OCI-M2 (cell line): ENCODE measurements at regions not wholly inside any gene's neighbourhood (a gene's known extent, or its start where the extent isn't known, plus 50 kb on each side); places are given as distances from the start of the nearest gene placed in this dataset.
A peak's percentile ranks its signal among the peaks of the same experiment; 100 is the strongest.

Source experiments
- DNase-seq: peaks from one replicate; lab custom pipeline; 2025; ENCODE audit not compliant: unreplicated experiment; lab: John Stamatoyannopoulos, UW

GRCh38 chr3:188940573-188940932, 231.2 kb upstream of the TPRG1 start:
- no peak for DNase-seq

GRCh38 chr3:188941103-188941502, 230.7 kb upstream of the TPRG1 start:
- no peak for DNase-seq

GRCh38 chr3:188942191-188942590, 229.6 kb upstream of the TPRG1 start:
- DNase-seq, result no peak

GRCh38 chr3:188943591-188943990, 228.2 kb upstream of the TPRG1 start:
- DNase-seq, result no peak

- no peak for DNase-seq
Observed at GRCh38 chr3:188944108-188944507, 227.7 kb upstream of the TPRG1 start.

GRCh38 chr3:188946351-188947240, 225.2 kb upstream of the TPRG1 start:
- no peak for DNase-seq

GRCh38 chr3:188947401-188948280, 224.1 kb upstream of the TPRG1 start:
- DNase-seq, result no peak

- no peak for DNase-seq
Observed at GRCh38 chr3:188948281-188948996, 223.3 kb upstream of the TPRG1 start.

- no peak for DNase-seq
Observed at GRCh38 chr3:188948997-188949389, 222.8 kb upstream of the TPRG1 start.

GRCh38 chr3:188949456-188949855, 222.3 kb upstream of the TPRG1 start:
- no peak for DNase-seq

GRCh38 chr3:188949996-188950395, 221.8 kb upstream of the TPRG1 start:
- DNase-seq, result no peak

- DNase-seq, result no peak
Observed at GRCh38 chr3:188950832-188951489, 220.8 kb upstream of the TPRG1 start.

GRCh38 chr3:188951734-188952133, 220.0 kb upstream of the TPRG1 start:
- DNase-seq, result no peak

- DNase-seq, result no peak
Observed at GRCh38 chr3:188954590-188955208, 217.1 kb upstream of the TPRG1 start.

GRCh38 chr3:188955919-188956318, 215.9 kb upstream of the TPRG1 start:
- no peak for DNase-seq

- DNase-seq, result peak; percentile 35
Observed at GRCh38 chr3:188956839-188957489, 214.8 kb upstream of the TPRG1 start.

- no peak for DNase-seq
Observed at GRCh38 chr3:188959013-188959412, 212.8 kb upstream of the TPRG1 start.

- DNase-seq, result no peak
Observed at GRCh38 chr3:188962253-188963247, 209.2 kb upstream of the TPRG1 start.

GRCh38 chr3:188964957-188965356, 206.8 kb upstream of the TPRG1 start:
- DNase-seq, result no peak
